ENCODE measurements at regions not wholly inside any gene's neighbourhood (a gene's known extent, or its start where the extent isn't known, plus 50 kb on each side); places are given as distances from the start of the nearest gene placed in this dataset.

DNA sequence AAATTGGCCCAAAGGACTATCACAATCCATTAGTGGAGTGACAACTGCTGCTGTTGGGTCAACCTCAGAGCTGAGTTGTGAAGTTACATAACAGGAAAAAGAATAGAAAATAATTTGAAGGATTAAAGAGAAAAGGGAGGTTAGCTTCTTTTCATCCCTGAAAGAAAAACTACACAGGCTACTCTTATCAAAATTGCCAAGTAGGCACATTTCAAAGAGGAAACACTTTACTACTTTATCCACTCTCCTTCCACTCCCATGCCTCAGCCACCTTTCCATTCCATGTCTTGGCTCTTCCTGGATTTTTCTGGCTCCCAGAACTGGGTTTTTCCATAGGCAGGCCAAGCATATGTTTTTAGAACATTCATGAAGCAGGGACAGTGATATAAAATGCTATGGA is 384.0 kb upstream of the RORA start:
- H3K4me3 ChIP-seq (ENCODE audit: low read depth, low read length): no peak overlapping the region
- TF ChIP-seq, protein P1, sequence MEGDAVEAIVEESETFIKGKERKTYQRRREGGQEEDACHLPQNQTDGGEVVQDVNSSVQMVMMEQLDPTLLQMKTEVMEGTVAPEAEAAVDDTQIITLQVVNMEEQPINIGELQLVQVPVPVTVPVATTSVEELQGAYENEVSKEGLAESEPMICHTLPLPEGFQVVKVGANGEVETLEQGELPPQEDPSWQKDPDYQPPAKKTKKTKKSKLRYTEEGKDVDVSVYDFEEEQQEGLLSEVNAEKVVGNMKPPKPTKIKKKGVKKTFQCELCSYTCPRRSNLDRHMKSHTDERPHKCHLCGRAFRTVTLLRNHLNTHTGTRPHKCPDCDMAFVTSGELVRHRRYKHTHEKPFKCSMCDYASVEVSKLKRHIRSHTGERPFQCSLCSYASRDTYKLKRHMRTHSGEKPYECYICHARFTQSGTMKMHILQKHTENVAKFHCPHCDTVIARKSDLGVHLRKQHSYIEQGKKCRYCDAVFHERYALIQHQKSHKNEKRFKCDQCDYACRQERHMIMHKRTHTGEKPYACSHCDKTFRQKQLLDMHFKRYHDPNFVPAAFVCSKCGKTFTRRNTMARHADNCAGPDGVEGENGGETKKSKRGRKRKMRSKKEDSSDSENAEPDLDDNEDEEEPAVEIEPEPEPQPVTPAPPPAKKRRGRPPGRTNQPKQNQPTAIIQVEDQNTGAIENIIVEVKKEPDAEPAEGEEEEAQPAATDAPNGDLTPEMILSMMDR (conservative IDR thresholded peaks at IDR 0.05; ENCODE audit: low read depth, low read length): no peak
- no peak for DNase-seq (ENCODE audit: low read depth)

- no peak for DNase-seq (ENCODE audit: low read depth)
- H3K4me3 ChIP-seq (ENCODE audit: low read depth, low read length): no peak overlapping the region
- TF ChIP-seq, protein P1 (conservative IDR thresholded peaks at IDR 0.05; ENCODE audit: low read depth, low read length): no peak
These were observed 383.0 kb upstream of the RORA start for GRCh38 chr15:61612111-61612510.

- H3K4me3 ChIP-seq (ENCODE audit: low read depth, low read length): no peak overlapping the region
- DNase-seq (ENCODE audit: low read depth): no peak
- TF ChIP-seq, protein P1 (conservative IDR thresholded peaks at IDR 0.05; ENCODE audit: low read depth, low read length): no peak
These were observed 376.2 kb upstream of the RORA start for GRCh38 chr15:61605343-61605742.

DNA sequence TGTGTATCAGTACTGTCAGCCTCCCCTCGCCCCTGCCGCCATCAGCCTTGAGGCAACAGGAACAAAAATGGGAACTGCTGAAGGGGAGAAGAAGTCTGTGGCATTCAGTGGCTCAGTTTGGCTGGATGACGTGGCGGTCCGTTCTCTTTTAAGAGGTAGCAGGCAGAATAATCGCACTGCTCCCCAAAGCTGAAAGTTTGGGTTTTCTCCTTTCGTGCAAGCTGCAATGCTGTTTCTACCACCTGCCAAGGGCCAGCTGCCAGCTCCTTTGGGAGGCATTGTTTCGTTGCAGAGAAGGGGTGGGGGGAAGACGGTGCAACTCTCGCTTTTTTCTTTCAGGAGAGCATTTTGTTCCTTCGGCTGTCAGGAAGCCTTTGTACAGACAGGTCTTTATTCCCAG is 369.6 kb upstream of the RORA start:
- TF ChIP-seq, protein P1 (conservative IDR thresholded peaks at IDR 0.05; ENCODE audit: low read depth, low read length): no peak
- DNase-seq (ENCODE audit: low read depth): no peak
- H3K4me3 ChIP-seq (ENCODE audit: low read depth, low read length): no peak overlapping the region

- TF ChIP-seq, protein P1 (conservative IDR thresholded peaks at IDR 0.05; ENCODE audit: low read depth, low read length): no peak
- DNase-seq (ENCODE audit: low read depth): peak; percentile 32
- H3K4me3 ChIP-seq (ENCODE audit: low read depth, low read length): no peak overlapping the region
These were observed 355.3 kb upstream of the RORA start for GRCh38 chr15:61584410-61584809.

- TF ChIP-seq, protein P1 (conservative IDR thresholded peaks at IDR 0.05; ENCODE audit: low read depth, low read length): no peak
- H3K4me3 ChIP-seq (ENCODE audit: low read depth, low read length): no peak overlapping the region
- no peak for DNase-seq (ENCODE audit: low read depth)
These were observed 353.0 kb upstream of the RORA start for GRCh38 chr15:61582092-61582491.

- TF ChIP-seq, protein P1 (conservative IDR thresholded peaks at IDR 0.05; ENCODE audit: low read depth, low read length): no peak
- no peak overlapping the region for H3K4me3 ChIP-seq (ENCODE audit: low read depth, low read length)
- no peak for DNase-seq (ENCODE audit: low read depth)
These were observed 346.5 kb upstream of the RORA start for GRCh38 chr15:61575597-61575996.

Measured in choroid plexus epithelial cell (primary cell).